ENCODE measurements at regions not wholly inside any gene's neighbourhood (a gene's known extent, or its start where the extent isn't known, plus 50 kb on each side); places are given as distances from the start of the nearest gene placed in this dataset.

- peaks cover 5% of the 10 kb centered on the region for H3K9me3 ChIP-seq
- H3K27ac ChIP-seq: no peak overlapping the region
- no peak overlapping the region for H3K4me3 ChIP-seq (ENCODE audit: low read depth in 1 of 2, low read length in 1 of 2)
- no peak for TF ChIP-seq CTCF (IDR thresholded peaks at IDR 0.05)
- no peaks in the 10 kb centered on the region for H3K27me3 ChIP-seq
- no peaks in the 10 kb centered on the region for H3K4me1 ChIP-seq (ENCODE audit: control insufficient read depth in 1 of 2, insufficient read depth in 1 of 2, low read depth in 1 of 2, low read length in 1 of 2)
- H3K36me3 ChIP-seq: no peaks in the 10 kb centered on the region
Measured at GRCh38 chr12:70151993-70152392, 91.2 kb upstream of the CNOT2 start.

GRCh38 chr12:70154087-70154638, 89.1 kb upstream of the CNOT2 start:
- Histone ChIP-seq H3K9me3 (peaks cover 5% of the 10 kb centered on the region), H3K27me3 (no peaks in the 10 kb centered on the region), H3K4me3 (ENCODE audit: low read depth in 1 of 2, low read length in 1 of 2) (no peak overlapping the region), H3K36me3 (no peaks in the 10 kb centered on the region), H3K27ac (no peak overlapping the region), H3K4me1 (ENCODE audit: control insufficient read depth in 1 of 2, insufficient read depth in 1 of 2, low read depth in 1 of 2, low read length in 1 of 2) (no peaks in the 10 kb centered on the region)
- no peak for TF ChIP-seq CTCF (IDR thresholded peaks at IDR 0.05)

GRCh38 chr12:70154960-70155589, 88.2 kb upstream of the CNOT2 start:
- no peaks in the 10 kb centered on the region for H3K4me1 ChIP-seq (ENCODE audit: control insufficient read depth in 1 of 2, insufficient read depth in 1 of 2, low read depth in 1 of 2, low read length in 1 of 2)
- H3K4me3 ChIP-seq (ENCODE audit: low read depth in 1 of 2, low read length in 1 of 2): no peak overlapping the region
- no peaks in the 10 kb centered on the region for H3K27me3 ChIP-seq
- TF ChIP-seq CTCF (IDR thresholded peaks at IDR 0.05): no peak
- peaks cover 5% of the 10 kb centered on the region for H3K9me3 ChIP-seq
- H3K36me3 ChIP-seq: no peaks in the 10 kb centered on the region
- H3K27ac ChIP-seq: no peak overlapping the region

GRCh38 chr12:70157099-70157498, 86.1 kb upstream of the CNOT2 start:
- Histone ChIP-seq H3K9me3 (peaks cover 5% of the 10 kb centered on the region), H3K4me1 (ENCODE audit: control insufficient read depth in 1 of 2, insufficient read depth in 1 of 2, low read depth in 1 of 2, low read length in 1 of 2) (no peaks in the 10 kb centered on the region), H3K27ac (no peak overlapping the region), H3K4me3 (ENCODE audit: low read depth in 1 of 2, low read length in 1 of 2) (no peak overlapping the region), H3K27me3 (no peaks in the 10 kb centered on the region), H3K36me3 (no peaks in the 10 kb centered on the region)
- TF ChIP-seq CTCF (IDR thresholded peaks at IDR 0.05): no peak

GRCh38 chr12:70165450-70165849, 77.8 kb upstream of the CNOT2 start:
- Histone ChIP-seq H3K9me3 (no peaks in the 10 kb centered on the region), H3K36me3 (no peaks in the 10 kb centered on the region)
- no peak for TF ChIP-seq CTCF (IDR thresholded peaks at IDR 0.05)

More at GRCh38 chr12:70165450-70165849, 77.8 kb upstream of the CNOT2 start:
- H3K27me3 ChIP-seq: no peaks in the 10 kb centered on the region
- H3K27ac ChIP-seq: no peak overlapping the region
- no peak overlapping the region for H3K4me3 ChIP-seq (ENCODE audit: low read depth in 1 of 2, low read length in 1 of 2)
- H3K4me1 ChIP-seq (ENCODE audit: control insufficient read depth in 1 of 2, insufficient read depth in 1 of 2, low read depth in 1 of 2, low read length in 1 of 2): no peaks in the 10 kb centered on the region

Measured in neutrophil (primary cell).